Sciatic nerve (tissue), 2 donors: ENCODE measurements at regions not wholly inside any gene's neighbourhood (a gene's known extent, or its start where the extent isn't known, plus 50 kb on each side); places are given as distances from the start of the nearest gene placed in this dataset.

ENCODE experiments used
- ATAC-seq: fragments of 200-7000 bp; cut with Tn5 transposase; one replicate; pipeline ENCODE4 v1.9.1; 2020; ENCODE audit warnings: mild to moderate bottlenecking, moderate library complexity
- DNase-seq: peaks from one replicate; pipeline ENCODE4 v3.0.0-alpha.2; 2020; ENCODE audit warnings: low spot score
- intact Hi-C: fragments of 100-400 bp; cut with DNase I; formaldehyde crosslinking; loops from one replicate; pipeline ENCODE4 v1.14.2; 2022
- donor health status: DM: no; HTN: no; CAD: no.
- donor health status: DM: no; HTN: no; CAD: no.

DNA sequence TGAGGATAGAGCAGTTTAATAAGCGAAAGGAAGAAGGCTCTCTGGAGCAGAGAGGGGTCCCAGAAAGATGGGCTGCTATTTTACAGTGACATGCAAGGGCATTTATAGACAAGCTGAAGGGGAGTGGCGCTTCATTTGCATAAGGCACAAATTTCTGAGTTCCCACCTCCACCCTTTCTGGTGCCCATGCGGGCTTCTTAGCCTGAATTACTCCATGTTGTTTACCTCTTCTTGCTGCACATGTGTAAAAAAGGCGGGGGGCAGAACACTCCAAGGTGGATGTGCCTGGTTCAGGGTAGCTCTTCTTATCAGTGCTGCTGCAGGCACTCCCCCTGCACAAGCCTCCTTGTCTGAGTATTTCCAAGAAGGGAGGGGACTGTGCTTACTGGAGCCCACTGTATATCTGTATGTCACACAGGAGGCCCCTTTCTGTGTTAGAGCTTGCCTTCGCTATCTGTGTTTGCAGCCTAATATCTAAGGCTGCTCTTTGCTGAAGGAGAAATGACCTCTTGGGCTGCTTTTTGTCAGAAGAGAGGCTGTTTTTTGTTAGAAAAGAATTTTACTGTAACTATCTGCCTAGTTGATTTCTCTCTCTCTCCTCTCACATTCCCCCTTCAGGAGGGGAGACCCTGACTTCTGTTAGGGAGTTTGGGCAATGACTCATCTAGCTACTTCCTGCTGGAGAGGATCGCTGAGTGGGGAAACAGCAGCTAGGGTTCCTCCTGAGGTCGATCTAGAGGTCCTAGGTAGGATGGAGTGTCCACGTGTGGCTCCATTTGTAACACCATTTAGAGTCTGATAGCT is 1057.0 kb upstream of the CNTN5 start:
- ATAC-seq = no peak
- intact Hi-C loops = no loop called here
- no peak for DNase-seq

GRCh38 chr11:97964332-97965004 is 1056.3 kb upstream of the CNTN5 start:
- intact Hi-C loops = no loop called here
- no peak for DNase-seq

DNA sequence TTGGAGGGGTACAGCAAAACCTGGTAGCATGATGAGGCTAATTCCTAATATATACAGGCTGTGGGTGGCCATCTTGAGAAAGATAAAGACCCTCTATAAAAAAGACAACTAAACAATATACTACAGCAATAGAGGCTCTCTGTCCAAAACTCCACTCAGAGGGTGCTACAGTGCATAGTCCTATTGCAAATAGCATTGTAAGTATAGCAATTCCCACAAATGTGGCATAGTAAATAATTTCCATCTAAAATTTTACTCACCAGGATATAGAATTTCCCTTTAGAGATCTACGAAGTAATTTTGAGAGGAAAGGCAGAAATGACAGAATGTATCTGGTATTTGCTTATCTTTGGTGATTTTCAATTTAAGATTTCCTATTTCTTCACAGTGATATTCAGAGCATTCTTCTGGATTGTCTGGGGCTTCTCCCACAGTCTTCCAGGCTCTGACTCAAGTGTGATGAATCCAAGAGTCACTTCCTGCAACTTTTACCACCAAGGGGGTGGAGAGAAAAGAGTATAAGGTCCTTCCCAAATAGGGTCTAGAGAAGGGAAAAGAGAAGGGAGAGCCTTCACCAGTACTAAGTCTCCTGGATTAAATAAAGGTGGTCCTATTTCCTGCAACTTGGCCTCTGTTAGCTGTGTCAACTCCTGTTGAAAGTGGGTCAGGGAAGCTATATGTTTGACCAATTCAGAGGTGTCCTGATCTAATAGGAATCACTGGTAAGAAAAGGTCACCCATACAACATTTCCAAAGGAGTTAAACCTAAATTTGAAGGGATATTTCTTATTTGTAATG is 1054.7 kb upstream of the CNTN5 start:
- intact Hi-C loops = no loop called here
- no peak for DNase-seq
- ATAC-seq = no peak

More at GRCh38 chr11:97964332-97965004, 1056.3 kb upstream of the CNTN5 start:
- no peak for ATAC-seq

DNA sequence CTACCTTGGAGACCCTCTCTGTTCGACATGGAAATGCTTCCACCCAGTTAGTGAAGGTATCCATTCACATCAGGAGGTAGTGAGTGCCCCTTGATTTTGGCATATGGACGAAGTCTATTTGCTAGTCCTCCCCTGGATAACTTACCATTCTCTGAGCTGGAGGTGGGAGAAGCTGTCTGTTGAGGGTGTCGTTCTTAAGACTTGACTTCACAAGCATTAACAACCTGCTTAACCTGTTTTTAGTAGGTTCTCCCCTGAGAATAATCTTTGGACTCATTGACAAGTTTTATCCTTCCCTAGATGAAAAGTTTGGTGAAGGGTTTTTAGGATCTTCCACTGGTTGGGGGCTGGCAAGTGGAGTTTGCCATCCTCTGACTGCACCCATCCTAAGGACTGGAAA is 1053.8 kb upstream of the CNTN5 start:
- ATAC-seq = no peak
- no peak for DNase-seq
- intact Hi-C loops = no loop called here

GRCh38 chr11:97968071-97968470 is 1052.7 kb upstream of the CNTN5 start:
- DNase-seq (no peak), ATAC-seq (no peak)
- intact Hi-C loops = no loop called here

DNA sequence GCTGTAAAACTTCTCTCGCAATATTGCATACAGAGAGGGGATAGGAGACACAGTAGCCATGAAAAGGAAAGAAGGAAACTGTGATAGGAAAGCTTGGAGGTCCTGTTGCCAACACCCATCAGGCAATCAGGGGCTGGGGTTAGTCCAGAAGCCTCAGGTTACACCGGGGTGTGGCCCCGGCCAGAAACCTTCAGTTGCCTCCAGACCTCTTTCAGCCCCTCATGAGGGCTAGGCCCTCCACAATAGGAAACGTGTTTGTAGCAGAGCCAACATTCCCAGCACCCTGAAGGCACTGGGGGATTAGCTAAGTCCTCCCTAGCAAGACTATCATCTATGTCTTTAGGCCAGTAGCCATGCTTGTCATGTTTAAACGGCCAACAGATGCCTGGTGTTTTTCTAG is 1048.0 kb upstream of the CNTN5 start:
- DNase-seq (no peak), ATAC-seq (no peak)
- intact Hi-C loops = no loop called here

- DNase-seq = no peak
- no peak for ATAC-seq
- intact Hi-C loops = no loop called here
Measured at GRCh38 chr11:97973352-97973857, 1047.3 kb upstream of the CNTN5 start.

DNA sequence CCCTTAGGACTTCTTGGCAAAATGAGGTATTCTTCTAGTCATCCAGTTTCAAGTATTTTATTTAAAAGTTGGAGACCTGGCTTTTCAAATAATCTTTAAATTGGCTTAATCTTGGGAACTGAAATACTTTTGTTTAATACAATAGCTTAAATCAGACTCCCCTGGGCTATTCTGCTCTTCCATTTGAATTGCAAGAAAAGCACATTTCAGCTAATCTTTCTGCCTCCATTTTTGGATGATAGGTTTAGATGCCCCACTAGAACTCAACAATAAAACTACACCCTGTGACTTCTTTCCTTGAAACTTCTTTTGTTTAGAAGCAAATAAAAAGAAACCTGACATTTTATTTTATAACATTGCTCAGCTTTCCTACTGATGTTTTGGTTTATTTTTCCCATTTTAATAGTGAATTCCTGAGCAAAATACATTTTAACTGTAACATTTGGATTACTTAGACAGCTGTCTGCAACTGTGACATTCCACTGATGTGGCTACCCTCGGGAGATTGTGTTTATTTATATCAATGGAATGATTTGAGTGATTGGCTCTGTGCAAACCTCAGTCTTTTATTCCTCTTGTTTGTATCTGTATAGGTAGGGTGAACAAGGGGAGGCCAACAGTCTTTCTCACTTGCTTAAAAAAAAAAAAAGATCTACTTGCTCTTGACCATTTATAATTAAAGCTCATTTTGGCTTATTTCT is 1045.8 kb upstream of the CNTN5 start:
- no peak for DNase-seq
- intact Hi-C loops = no loop called here
- no peak for ATAC-seq

DNA sequence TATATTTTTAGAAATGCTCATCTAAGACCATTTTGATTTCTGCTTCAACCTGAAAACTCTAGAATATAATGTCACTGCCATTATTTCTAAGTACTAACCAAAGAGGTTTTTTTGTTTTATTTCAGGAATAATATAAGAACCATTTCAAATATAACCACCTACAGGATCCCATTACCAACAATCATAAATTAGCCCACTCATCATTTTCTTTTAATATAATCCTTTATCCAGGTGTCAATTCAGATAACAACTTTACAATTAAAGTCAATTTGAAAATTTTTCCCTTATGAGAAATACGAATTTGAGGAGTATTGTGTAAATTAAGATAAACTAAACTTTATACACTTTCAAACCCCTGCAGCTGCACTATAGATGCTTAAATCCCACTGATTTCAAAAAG is 1043.0 kb upstream of the CNTN5 start:
- intact Hi-C loops = no loop called here
- ATAC-seq (no peak), DNase-seq (no peak)

- no peak for DNase-seq
- ATAC-seq = no peak
- intact Hi-C loops = no loop called here
Measured at GRCh38 chr11:97979741-97980140, 1041.0 kb upstream of the CNTN5 start.

DNA sequence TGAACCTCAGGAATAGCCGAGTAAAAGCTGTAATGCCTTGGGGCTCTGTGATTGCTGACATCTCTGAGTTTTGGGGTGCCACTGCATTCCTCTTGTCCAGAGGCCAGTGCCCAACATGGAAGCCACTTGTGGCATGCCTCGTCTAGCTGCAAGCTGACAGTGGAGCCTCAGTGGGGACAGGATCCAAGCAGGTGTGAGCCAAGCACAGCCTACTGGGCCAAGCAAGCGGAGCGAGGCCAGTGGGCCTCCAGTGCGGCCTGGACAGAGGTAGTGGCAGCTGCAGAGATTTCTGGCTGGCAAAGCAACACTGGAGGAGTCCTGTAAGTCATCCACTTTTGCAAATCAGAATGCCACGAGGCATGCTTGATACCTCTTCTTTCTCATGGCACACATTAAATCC is 1038.2 kb upstream of the CNTN5 start:
- intact Hi-C loops = no loop called here

GRCh38 chr11:97989121-97989520 is 1031.6 kb upstream of the CNTN5 start:
- intact Hi-C loops = no loop called here
- ATAC-seq = no peak
- DNase-seq = no peak

More for the DNA sequence above, 1038.2 kb upstream of the CNTN5 start:
- no peak for ATAC-seq
- DNase-seq = no peak

- DNase-seq = no peak
- intact Hi-C loops = no loop called here
- ATAC-seq = no peak
Measured at GRCh38 chr11:97990162-97990920, 1030.4 kb upstream of the CNTN5 start.

DNA sequence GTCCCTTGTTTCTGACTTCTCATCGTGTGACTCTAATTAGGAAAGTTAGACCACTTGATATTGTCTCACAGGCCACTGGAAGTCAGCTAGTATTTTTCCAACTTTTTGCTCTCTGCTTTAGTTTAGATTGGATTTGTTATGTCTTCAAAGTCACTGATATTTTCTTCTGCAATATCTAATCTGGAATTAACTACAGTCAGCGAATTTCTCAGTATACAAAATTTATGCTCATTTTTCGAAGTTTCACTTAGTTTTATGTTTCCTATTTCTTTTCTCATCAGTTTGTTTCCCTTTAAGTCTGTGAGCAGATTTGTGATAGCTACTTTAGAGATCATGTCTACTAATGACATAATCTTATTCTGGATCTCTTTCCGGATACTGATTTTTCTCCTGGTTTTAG is 1027.2 kb upstream of the CNTN5 start:
- no peak for ATAC-seq
- intact Hi-C loops = no loop called here

DNA sequence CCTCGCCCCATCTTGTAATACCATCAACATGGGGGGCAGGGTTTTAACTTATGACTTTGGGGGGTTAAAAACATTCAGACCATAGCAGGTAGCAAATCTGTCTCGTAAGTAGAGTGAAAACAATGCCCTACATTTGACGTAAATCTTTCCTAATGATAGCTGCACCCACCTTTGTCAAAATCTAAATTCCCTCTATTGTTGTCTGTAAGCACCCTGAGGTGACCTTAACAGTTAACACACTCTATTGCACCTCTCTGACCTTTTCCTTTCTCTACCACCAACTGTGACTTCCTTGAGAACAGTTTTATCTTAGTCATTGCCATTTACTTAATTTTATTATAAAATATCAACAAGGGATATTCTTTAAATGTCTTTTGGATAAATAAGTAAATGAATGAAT is 1024.9 kb upstream of the CNTN5 start:
- ATAC-seq (no peak), DNase-seq (no peak)
- intact Hi-C loops = no loop called here

More for the DNA sequence above, 1027.2 kb upstream of the CNTN5 start:
- DNase-seq = no peak

DNA sequence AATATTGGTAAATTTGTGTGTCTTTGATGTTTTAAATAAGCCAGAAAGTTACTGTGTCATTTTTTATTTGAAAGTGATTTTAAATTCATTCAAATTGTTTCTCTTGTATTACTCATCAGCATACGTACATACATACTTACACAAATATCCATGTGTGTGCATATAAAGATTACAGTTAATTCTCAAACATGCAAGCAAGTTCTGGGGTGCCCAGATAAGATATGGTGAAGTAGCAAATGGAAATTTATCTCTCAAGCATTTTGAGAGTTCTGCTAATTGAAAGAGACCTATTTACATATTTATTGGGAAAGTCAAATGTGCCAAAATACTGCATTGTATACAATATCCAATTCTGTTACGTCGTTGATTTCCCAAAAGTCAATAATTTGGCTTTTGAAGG is 1024.0 kb upstream of the CNTN5 start:
- ATAC-seq (no peak), DNase-seq (no peak)
- intact Hi-C loops = no loop called here

GRCh38 chr11:98003606-98004371 is 1017.0 kb upstream of the CNTN5 start:
- no peak for ATAC-seq
- intact Hi-C loops = no loop called here
- no peak for DNase-seq

DNA sequence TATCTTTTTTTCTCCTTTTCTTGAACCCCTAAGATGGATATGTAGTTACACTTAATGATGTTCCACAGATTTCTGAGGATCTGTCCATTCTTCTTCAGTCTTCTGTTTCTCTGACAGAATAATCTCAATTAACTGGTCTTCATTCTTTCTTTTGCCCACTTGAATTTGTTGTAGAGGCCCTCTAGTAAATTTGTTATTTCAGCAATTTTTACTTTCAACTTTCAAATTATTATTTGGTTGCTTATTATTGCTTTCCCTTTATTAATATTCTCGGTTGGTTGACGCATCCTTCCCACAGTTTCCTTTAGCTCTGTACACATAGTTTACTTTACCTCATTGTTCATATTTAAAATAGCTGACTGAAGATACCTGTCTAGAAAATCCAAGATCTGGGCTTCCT is 1013.7 kb upstream of the CNTN5 start:
- DNase-seq (no peak), ATAC-seq (no peak)
- intact Hi-C loops = no loop called here
